ENCODE measurements at regions not wholly inside any gene's neighbourhood (a gene's known extent, or its start where the extent isn't known, plus 50 kb on each side); places are given as distances from the start of the nearest gene placed in this dataset.

DNA sequence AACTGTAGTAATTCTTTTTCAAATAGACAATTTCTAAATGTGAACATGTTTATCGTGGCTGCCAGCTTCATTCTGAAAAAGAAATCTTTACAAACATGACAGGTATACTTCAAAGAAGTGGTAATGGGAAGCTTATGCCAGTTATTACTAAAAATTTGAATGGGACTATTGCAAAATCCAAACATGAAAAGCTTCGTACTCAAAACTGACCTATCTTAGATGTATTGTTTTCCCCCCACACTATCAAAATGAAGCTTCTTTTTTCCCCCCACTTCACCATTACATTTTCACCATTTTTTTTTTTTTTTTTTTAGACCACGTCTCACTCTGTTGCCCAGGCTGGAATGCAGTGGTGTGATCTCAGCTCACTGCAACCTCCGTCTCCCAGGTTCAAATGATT, 50.4 kb upstream of the SERTAD2 start:
- Mint-ChIP-seq H3K4me1 (peaks cover 22% of the 10 kb centered on the region), H3K4me3 (no peak overlapping the region)
- POLR2A ChIA-PET = interaction anchor here (0.7 to 1.5 kb wide), 2 partner anchors 23 to 63 kb away, joined by 4 read pairs; no protein-coding TSS in a partner anchor

DNA sequence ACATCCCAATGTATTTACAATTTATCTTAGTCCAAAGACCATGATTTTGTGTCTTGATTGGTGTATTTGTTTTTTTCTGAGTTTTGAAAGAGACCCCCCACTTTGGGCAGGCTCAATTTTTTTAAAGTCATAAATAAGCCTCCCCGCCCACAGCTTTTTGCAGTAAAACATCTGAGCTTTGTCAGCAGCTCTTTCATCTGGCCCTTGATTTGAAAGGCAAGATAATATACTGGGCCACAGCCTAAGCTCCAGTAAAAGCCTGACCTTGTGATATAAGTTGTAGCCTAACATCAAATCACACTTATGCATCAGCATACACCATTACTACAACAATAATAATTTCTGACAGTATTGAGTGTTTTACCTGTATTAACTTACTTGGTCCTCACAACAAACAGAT, 51.3 kb upstream of the SERTAD2 start:
- Mint-ChIP-seq H3K4me3 (no peak overlapping the region), H3K36me3 (ENCODE audit: low read depth) (peaks cover 15% of the 10 kb centered on the region), H3K27me3 (no peaks in the 10 kb centered on the region), H3K27ac (no peak overlapping the region), H3K9me3 (peaks cover 6% of the 10 kb centered on the region), H3K4me1 (peaks cover 13% of the 10 kb centered on the region)
- DNase-seq = no peak
- CTCF ChIA-PET = interaction anchor here (1.7 kb wide), 1 partner anchor 46 kb away, joined by 4 read pairs; no protein-coding TSS in a partner anchor
- POLR2A ChIA-PET = interaction anchor here (1.1 to 1.5 kb wide), 2 partner anchors 22 to 51 kb away, joined by 5 to 6 read pairs; partner anchors contain the start of gene SERTAD2

More for the DNA sequence above, 50.4 kb upstream of the SERTAD2 start:
- Mint-ChIP-seq H3K27ac (no peak overlapping the region), H3K27me3 (no peaks in the 10 kb centered on the region), H3K9me3 (peaks cover 6% of the 10 kb centered on the region), H3K36me3 (ENCODE audit: low read depth) (peaks cover 18% of the 10 kb centered on the region)
- DNase-seq = no peak
- CTCF ChIA-PET = interaction anchor here (0.8 to 1.7 kb wide), 3 partner anchors 47 to 63 kb away, joined by 3 to 5 read pairs (median 4); partner anchors contain the start of gene SERTAD2

GRCh38 chr2:64707276-64707675, 53.6 kb upstream of the SERTAD2 start:
- DNase-seq = no peak
- no peak overlapping the region for H3K27ac Mint-ChIP-seq
- ChIA-PET CTCF (no interaction called here), POLR2A (no interaction called here)
- no peak overlapping the region for H3K4me3 Mint-ChIP-seq
- peaks cover 13% of the 10 kb centered on the region for H3K4me1 Mint-ChIP-seq
- H3K36me3 Mint-ChIP-seq (ENCODE audit: low read depth) = peaks cover 8% of the 10 kb centered on the region
- peaks cover 6% of the 10 kb centered on the region for H3K9me3 Mint-ChIP-seq
- no peaks in the 10 kb centered on the region for H3K27me3 Mint-ChIP-seq

DNA sequence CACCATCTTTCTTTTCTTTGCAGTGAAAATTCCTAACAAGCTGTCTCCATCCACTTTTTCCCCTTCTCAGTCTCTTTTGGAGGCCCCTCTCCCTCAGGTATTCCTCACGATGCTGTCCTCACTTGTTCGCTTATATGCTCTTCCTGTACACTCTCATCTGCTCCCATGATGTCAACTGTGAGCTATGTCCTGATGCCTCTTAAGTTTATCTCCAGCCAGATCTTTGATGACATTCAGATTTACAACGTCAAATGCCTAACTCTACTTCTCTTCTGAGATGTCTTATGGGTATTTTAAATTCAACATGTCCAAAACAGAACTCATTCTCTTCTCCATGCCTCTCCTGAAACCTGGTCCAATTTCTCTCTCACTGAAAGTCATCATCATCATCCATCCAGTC, 55.1 kb upstream of the SERTAD2 start:
- no peaks in the 10 kb centered on the region for H3K27me3 Mint-ChIP-seq
- H3K36me3 Mint-ChIP-seq (ENCODE audit: low read depth) = peaks cover 8% of the 10 kb centered on the region
- CTCF ChIA-PET = interaction anchor here (1.0 to 1.5 kb wide), 2 partner anchors 18 to 54 kb away, joined by 3 read pairs; no protein-coding TSS in a partner anchor
- no peak overlapping the region for H3K27ac Mint-ChIP-seq
- peaks cover 13% of the 10 kb centered on the region for H3K4me1 Mint-ChIP-seq
- POLR2A ChIA-PET = interaction anchor here (1.0 kb wide), 1 partner anchor 17 kb away, joined by 4 read pairs; no protein-coding TSS in a partner anchor
- no peak overlapping the region for H3K4me3 Mint-ChIP-seq
- peaks cover 6% of the 10 kb centered on the region for H3K9me3 Mint-ChIP-seq
- DNase-seq = no peak

GRCh38 chr2:64711252-64711800, 57.6 kb upstream of the SERTAD2 start:
- Mint-ChIP-seq H3K27me3 (no peaks in the 10 kb centered on the region), H3K9me3 (peaks cover 6% of the 10 kb centered on the region), H3K4me1 (peaks cover 9% of the 10 kb centered on the region), H3K4me3 (no peak overlapping the region), H3K27ac (no peak overlapping the region), H3K36me3 (ENCODE audit: low read depth) (peaks cover 8% of the 10 kb centered on the region)
- DNase-seq = no peak
- CTCF ChIA-PET = no interaction called here
- POLR2A ChIA-PET = interaction anchor here (1.1 kb wide), 1 partner anchor 40 kb away, joined by 5 read pairs; no protein-coding TSS in a partner anchor

DNA sequence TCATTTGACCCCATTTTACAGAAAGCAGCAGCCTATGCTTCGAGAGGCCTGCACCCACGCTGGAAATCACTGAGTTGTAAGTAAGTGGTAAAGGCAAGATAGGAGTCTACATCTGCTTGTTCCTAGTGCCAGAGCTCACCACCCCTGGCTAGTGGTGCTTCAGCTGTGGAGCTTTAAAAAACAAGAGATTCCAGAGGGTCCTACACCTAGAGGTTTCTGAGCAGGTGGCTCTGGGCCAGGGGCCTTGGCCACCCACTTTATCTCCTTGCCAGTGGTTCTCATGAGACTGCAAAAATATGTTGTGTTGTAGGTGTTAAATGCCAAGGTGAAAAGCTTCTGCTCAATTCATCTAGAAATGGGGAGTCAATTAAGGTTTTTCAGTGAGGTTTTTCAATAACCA, 60.0 kb upstream of the SERTAD2 start:
- no peak overlapping the region for H3K27ac Mint-ChIP-seq
- CTCF ChIA-PET = interaction anchor here (0.9 to 1.2 kb wide), 2 partner anchors 17 to 117 kb away, joined by 3 read pairs; no protein-coding TSS in a partner anchor

GRCh38 chr2:64716569-64716968, 62.9 kb upstream of the SERTAD2 start:
- DNase-seq = no peak
- Mint-ChIP-seq H3K9me3 (no peaks in the 10 kb centered on the region), H3K4me1 (no peaks in the 10 kb centered on the region), H3K4me3 (no peak overlapping the region), H3K36me3 (ENCODE audit: low read depth) (no peaks in the 10 kb centered on the region), H3K27ac (no peak overlapping the region), H3K27me3 (peaks cover 4% of the 10 kb centered on the region)
- ChIA-PET CTCF (interaction anchor here (1.4 kb wide), 1 partner anchor 11 kb away, joined by 4 read pairs; no protein-coding TSS in a partner anchor), POLR2A (no interaction called here)

More for the DNA sequence above, 60.0 kb upstream of the SERTAD2 start:
- no peak for DNase-seq
- no peak overlapping the region for H3K4me3 Mint-ChIP-seq
- no peaks in the 10 kb centered on the region for H3K9me3 Mint-ChIP-seq
- peaks cover 9% of the 10 kb centered on the region for H3K4me1 Mint-ChIP-seq
- H3K27me3 Mint-ChIP-seq = peaks cover 4% of the 10 kb centered on the region
- no peaks in the 10 kb centered on the region for H3K36me3 Mint-ChIP-seq (ENCODE audit: low read depth)
- POLR2A ChIA-PET = interaction anchor here (0.7 kb wide), 2 partner anchors 13 to 14 kb away, joined by 3 read pairs; no protein-coding TSS in a partner anchor

- DNase-seq = no peak
Measured at GRCh38 chr2:64718250-64718885, 64.7 kb upstream of the SERTAD2 start.

DNA sequence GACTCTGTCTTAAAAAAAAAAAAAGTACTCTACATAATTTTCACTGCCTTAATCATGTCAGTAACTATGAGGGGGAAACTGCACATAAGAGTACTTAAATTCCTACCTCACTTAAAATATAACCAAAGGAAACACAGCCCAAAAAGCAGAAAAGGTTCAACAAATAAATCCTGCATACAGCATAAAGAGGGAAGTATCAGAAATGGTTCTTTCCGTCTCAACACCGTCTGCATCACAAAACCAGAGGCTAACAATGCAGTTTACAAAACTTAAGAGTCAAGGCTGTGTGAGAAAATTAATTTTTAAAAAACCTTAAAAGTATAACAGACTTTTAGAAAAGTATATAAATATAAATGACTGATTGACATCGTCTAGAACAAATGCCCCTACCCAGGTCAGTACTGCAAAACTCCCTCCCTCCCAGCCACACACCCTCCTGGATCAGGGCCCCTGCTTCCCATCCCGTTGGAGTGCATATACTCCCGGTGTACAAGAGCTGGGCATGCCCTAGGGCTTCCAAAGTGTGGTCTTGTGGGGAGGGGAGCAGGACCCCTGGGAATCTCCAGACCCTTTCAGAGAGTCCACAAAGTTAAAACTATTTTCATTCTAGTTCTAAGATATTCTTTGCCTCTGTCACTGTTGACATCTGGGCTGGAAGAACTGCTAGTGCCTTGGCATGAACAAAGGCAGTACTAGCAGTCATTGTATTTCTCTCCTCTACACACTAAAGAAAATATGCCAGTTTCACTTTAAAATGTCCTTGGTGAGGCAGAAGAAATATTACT, 67.0 kb upstream of the SERTAD2 start:
- ChIA-PET POLR2A (interaction anchor here (1.5 kb wide), 1 partner anchor 67 kb away, joined by 3 read pairs; the partner anchor contains the start of gene SERTAD2), CTCF (no interaction called here)
- DNase-seq = no peak
- Mint-ChIP-seq H3K27ac (no peak overlapping the region), H3K36me3 (ENCODE audit: low read depth) (no peaks in the 10 kb centered on the region), H3K27me3 (peaks cover 4% of the 10 kb centered on the region), H3K4me1 (no peaks in the 10 kb centered on the region), H3K9me3 (no peaks in the 10 kb centered on the region), H3K4me3 (no peak overlapping the region)

More at GRCh38 chr2:64718250-64718885, 64.7 kb upstream of the SERTAD2 start:
- no peaks in the 10 kb centered on the region for H3K4me1 Mint-ChIP-seq
- no peaks in the 10 kb centered on the region for H3K9me3 Mint-ChIP-seq
- no peak overlapping the region for H3K27ac Mint-ChIP-seq
- POLR2A ChIA-PET = no interaction called here
- peaks cover 4% of the 10 kb centered on the region for H3K27me3 Mint-ChIP-seq
- CTCF ChIA-PET = interaction anchor here (1.2 kb wide), 1 partner anchor 9 kb away, joined by 4 read pairs; no protein-coding TSS in a partner anchor
- H3K36me3 Mint-ChIP-seq (ENCODE audit: low read depth) = no peaks in the 10 kb centered on the region
- no peak overlapping the region for H3K4me3 Mint-ChIP-seq

GRCh38 chr2:64721320-64721623, 67.6 kb upstream of the SERTAD2 start:
- no peaks in the 10 kb centered on the region for H3K36me3 Mint-ChIP-seq (ENCODE audit: low read depth)
- ChIA-PET CTCF (interaction anchor here (1.1 kb wide), 1 partner anchor 30 kb away, joined by 3 read pairs; no protein-coding TSS in a partner anchor), POLR2A (interaction anchor here (0.8 to 1.5 kb wide), 3 partner anchors 21 to 68 kb away, joined by 3 read pairs; partner anchors contain the start of gene SERTAD2)
- no peaks in the 10 kb centered on the region for H3K9me3 Mint-ChIP-seq
- H3K27me3 Mint-ChIP-seq = peaks cover 4% of the 10 kb centered on the region
- no peak overlapping the region for H3K27ac Mint-ChIP-seq
- H3K4me1 Mint-ChIP-seq = peaks cover 2% of the 10 kb centered on the region
- DNase-seq = no peak
- H3K4me3 Mint-ChIP-seq = no peak overlapping the region

- Mint-ChIP-seq H3K4me3 (no peak overlapping the region), H3K27me3 (no peaks in the 10 kb centered on the region), H3K27ac (no peak overlapping the region), H3K36me3 (ENCODE audit: low read depth) (peaks cover 2% of the 10 kb centered on the region), H3K4me1 (peaks cover 14% of the 10 kb centered on the region), H3K9me3 (no peaks in the 10 kb centered on the region)
- ChIA-PET CTCF (interaction anchor here (0.5 to 1.1 kb wide), 3 partner anchors 25 to 35 kb away, joined by 3 read pairs; no protein-coding TSS in a partner anchor), POLR2A (interaction anchor here (1.0 to 1.5 kb wide), 2 partner anchors 19 to 69 kb away, joined by 3 read pairs; partner anchors contain the start of gene SERTAD2)
- DNase-seq = no peak
Measured at GRCh38 chr2:64722291-64723044, 68.8 kb upstream of the SERTAD2 start.
